ENCODE measurements at regions not wholly inside any gene's neighbourhood (a gene's known extent, or its start where the extent isn't known, plus 50 kb on each side); places are given as distances from the start of the nearest gene placed in this dataset.

- Histone ChIP-seq H3K4me2 (ENCODE audit: low read depth, low read length) (no peak overlapping the region), H3K4me1 (ENCODE audit: insufficient read depth, low read length) (no peaks in the 10 kb centered on the region), H3K27me3 (ENCODE audit: control insufficient read depth in 1 of 2, insufficient read depth in 2 of 2, low read length in 2 of 2) (peaks cover 0 to 40% of the 10 kb centered on the region in 2 experiments; a peak in 3 of 5 replicates), H3K4me3 (replicated peaks in 1 of 3; ENCODE audit: insufficient read depth in 1 of 3, low read depth in 2 of 3, low read length in 3 of 3) (no peak overlapping the region), H2AFZ (ENCODE audit: low read length) (no peak overlapping the region), H3K27ac (ENCODE audit: extremely low read length, insufficient read depth, low read length) (no peak overlapping the region), H3K9ac (ENCODE audit: insufficient read depth, low read depth, low read length) (no peak overlapping the region), H3K79me2 (ENCODE audit: insufficient read depth, low read length) (no peaks in the 10 kb centered on the region), H4K20me1 (ENCODE audit: insufficient read depth, low read length) (no peaks in the 10 kb centered on the region; the same call in 1 of the 2 replicates), H3K36me3 (replicated peaks in 1 of 2; ENCODE audit: control insufficient read depth in 1 of 2, insufficient read depth in 2 of 2, low read length in 2 of 2) (no peaks in the 10 kb centered on the region), H3K9me3 (ENCODE audit: low read length) (no peaks in the 10 kb centered on the region)
- ATAC-seq (peak; percentile 28; the same call in 1 of the 3 replicates), DNase-seq (ENCODE audit: low spot score) (no peak), FAIRE-seq (no peak)
- 43% methylated on average over 10 of the region's 12 CpGs for WGBS (ENCODE audit: low lambda C conversion rate)
- ChIA-PET CTCF (ENCODE audit: low intra/inter-chr PET ratio, low total read pairs) (no interaction called here), POLR2A (no interaction called here)
- in situ Hi-C loops (cut with HindIII; ENCODE audit: extremely low pct_ligation_motif_present, low pct_unique_long_range_greater_than_20kb) = no loop called here
- intact Hi-C loops (cut with micrococcal nuclease; ENCODE audit: unreplicated experiment) = no loop called here
- BruUV-seq (replicated peaks) = no TSS peak
- TF ChIP-seq KAT2B (IDR thresholded peaks at IDR 0.05; ENCODE audit: borderline replicate concordance, low read depth, low read length) (no peak), GMEB2 (CRISPR knock-in tag; IDR thresholded peaks at IDR 0.05; ENCODE audit: low read depth) (no peak), ZBTB42 (CRISPR knock-in tag; IDR thresholded peaks at IDR 0.05) (no peak), ZNF761 (CRISPR knock-in tag; conservative IDR thresholded peaks at IDR 0.05) (no peak), SMAD3 (CRISPR knock-in tag; IDR thresholded peaks at IDR 0.05) (no peak), ZFYVE20 (CRISPR knock-in tag; IDR thresholded peaks at IDR 0.05; ENCODE audit: borderline replicate concordance, low read depth) (no peak), HMG20A (CRISPR knock-in tag; IDR thresholded peaks at IDR 0.05; ENCODE audit: borderline replicate concordance) (no peak), ZBTB7B (CRISPR knock-in tag; IDR thresholded peaks at IDR 0.05) (no peak), ZNF18 (CRISPR knock-in tag; IDR thresholded peaks at IDR 0.05; ENCODE audit: insufficient replicate concordance) (no peak), PHB2 (IDR thresholded peaks at IDR 0.05; ENCODE audit: partially characterized antibody) (no peak)
- TF ChIP-seq, protein P1, sequence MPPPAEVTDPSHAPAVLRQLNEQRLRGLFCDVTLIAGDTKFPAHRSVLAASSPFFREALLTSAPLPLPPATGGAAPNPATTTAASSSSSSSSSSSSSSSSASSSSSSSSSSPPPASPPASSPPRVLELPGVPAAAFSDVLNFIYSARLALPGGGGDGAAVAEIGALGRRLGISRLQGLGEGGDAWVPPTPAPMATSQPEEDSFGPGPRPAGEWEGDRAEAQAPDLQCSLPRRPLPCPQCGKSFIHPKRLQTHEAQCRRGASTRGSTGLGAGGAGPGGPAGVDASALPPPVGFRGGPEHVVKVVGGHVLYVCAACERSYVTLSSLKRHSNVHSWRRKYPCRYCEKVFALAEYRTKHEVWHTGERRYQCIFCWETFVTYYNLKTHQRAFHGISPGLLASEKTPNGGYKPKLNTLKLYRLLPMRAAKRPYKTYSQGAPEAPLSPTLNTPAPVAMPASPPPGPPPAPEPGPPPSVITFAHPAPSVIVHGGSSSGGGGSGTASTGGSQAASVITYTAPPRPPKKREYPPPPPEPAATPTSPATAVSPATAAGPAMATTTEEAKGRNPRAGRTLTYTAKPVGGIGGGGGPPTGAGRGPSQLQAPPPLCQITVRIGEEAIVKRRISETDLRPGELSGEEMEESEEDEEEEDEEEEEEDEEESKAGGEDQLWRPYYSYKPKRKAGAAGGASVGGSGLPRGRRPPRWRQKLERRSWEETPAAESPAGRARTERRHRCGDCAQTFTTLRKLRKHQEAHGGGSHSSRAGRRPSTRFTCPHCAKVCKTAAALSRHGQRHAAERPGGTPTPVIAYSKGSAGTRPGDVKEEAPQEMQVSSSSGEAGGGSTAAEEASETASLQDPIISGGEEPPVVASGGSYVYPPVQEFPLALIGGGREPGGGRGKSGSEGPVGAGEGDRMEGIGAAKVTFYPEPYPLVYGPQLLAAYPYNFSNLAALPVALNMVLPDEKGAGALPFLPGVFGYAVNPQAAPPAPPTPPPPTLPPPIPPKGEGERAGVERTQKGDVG (CRISPR knock-in tag; IDR thresholded peaks at IDR 0.05; ENCODE audit: borderline replicate concordance) = no peak
- TF ChIP-seq, protein P2, sequence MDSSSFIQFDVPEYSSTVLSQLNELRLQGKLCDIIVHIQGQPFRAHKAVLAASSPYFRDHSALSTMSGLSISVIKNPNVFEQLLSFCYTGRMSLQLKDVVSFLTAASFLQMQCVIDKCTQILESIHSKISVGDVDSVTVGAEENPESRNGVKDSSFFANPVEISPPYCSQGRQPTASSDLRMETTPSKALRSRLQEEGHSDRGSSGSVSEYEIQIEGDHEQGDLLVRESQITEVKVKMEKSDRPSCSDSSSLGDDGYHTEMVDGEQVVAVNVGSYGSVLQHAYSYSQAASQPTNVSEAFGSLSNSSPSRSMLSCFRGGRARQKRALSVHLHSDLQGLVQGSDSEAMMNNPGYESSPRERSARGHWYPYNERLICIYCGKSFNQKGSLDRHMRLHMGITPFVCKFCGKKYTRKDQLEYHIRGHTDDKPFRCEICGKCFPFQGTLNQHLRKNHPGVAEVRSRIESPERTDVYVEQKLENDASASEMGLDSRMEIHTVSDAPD (CRISPR knock-in tag; IDR thresholded peaks at IDR 0.05) = no peak
- TF ChIP-seq, protein P3, sequence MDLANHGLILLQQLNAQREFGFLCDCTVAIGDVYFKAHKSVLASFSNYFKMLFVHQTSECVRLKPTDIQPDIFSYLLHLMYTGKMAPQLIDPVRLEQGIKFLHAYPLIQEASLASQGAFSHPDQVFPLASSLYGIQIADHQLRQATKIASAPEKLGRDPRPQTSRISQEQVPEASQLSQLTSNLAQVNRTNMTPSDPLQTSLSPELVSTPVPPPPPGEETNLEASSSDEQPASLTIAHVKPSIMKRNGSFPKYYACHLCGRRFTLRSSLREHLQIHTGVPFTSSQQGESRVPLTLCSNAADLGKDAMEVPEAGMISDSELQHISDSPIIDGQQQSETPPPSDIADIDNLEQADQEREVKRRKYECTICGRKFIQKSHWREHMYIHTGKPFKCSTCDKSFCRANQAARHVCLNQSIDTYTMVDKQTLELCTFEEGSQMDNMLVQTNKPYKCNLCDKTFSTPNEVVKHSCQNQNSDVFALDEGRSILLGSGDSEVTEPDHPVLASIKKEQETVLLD (CRISPR knock-in tag; IDR thresholded peaks at IDR 0.05; ENCODE audit: low read depth) = no peak
These were observed 193.2 kb upstream of the HS6ST1 start for GRCh38 chr2:128511731-128512378.
